Glutamatergic neuron (in vitro differentiated cells): ENCODE measurements at regions not wholly inside any gene's neighbourhood (a gene's known extent, or its start where the extent isn't known, plus 50 kb on each side); places are given as distances from the start of the nearest gene placed in this dataset.
A peak's percentile ranks its signal among the peaks of the same experiment; 100 is the strongest.

Experiments used
- DNase-seq: peaks from one replicate; pipeline ENCODE4 v3.0.0; 2022
- H3K27ac Mint-ChIP-seq: one replicate; pipeline ENCODE4 v1.8.0; 2020; ENCODE audit warnings: mild to moderate bottlenecking, mixed read lengths, inconsistent platforms; ENCODE audit not compliant: unreplicated experiment
- H3K27me3 Mint-ChIP-seq: one replicate; pipeline ENCODE4 v1.8.0; 2020; ENCODE audit warnings: mild to moderate bottlenecking, moderate library complexity, mixed read lengths, inconsistent platforms; ENCODE audit not compliant: unreplicated experiment
- H3K36me3 Mint-ChIP-seq: one replicate; pipeline ENCODE4 v1.8.0; 2020; ENCODE audit warnings: mild to moderate bottlenecking, mixed read lengths, inconsistent platforms; ENCODE audit not compliant: unreplicated experiment
- H3K4me1 Mint-ChIP-seq: one replicate; pipeline ENCODE4 v1.8.0; 2020; ENCODE audit warnings: mild to moderate bottlenecking, low read depth, mixed read lengths, inconsistent platforms; ENCODE audit not compliant: unreplicated experiment
- H3K4me3 Mint-ChIP-seq: one replicate; pipeline ENCODE4 v1.8.0; 2020; ENCODE audit warnings: mild to moderate bottlenecking, mixed read lengths, inconsistent platforms; ENCODE audit not compliant: unreplicated experiment
- H3K9me3 Mint-ChIP-seq: one replicate; pipeline ENCODE4 v1.8.0; 2020; ENCODE audit warnings: mild to moderate bottlenecking, moderate library complexity, mixed read lengths, inconsistent platforms; ENCODE audit not compliant: unreplicated experiment
- TF ChIP-seq, protein P1 (sequence below): fragments of 200-600 bp; sonication (generic); IDR thresholded peaks from one replicate; pipeline ENCODE4 v1.5.0; 2021; ENCODE audit not compliant: partially characterized antibody, unreplicated experiment

DNA sequence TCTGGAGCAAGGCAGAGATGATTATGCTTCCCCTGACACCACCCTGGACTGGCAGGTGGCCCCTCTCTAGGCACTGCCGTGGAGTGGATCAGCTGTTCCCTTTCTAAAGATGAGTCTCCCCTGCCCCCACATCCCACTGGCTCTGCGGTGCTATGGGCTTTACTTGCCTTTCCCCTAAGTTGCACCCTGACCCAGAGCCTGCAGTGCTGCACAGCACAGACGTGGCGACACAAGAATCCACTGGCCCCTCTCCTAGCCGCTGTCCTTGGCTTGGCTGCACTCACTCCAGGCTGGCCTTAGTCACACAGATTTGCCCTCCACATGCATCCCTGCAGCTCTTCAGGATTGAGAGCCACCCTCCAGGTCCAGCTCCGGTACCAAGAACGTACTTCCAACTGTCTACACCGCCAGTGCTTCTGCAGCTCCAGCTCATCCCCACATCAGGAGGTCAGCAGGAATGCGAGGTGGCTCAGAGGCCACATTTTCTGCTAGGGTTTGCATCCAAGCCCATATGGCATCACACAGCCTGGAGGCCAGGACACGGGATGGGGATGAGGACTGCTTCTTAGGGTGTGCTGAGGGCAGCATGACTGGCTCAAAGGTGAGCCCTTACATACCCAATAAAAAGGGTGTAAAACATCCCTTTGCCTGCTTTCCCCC lies 82.4 kb upstream of the RASGRF1 start:
- Mint-ChIP-seq H3K27ac (peak overlapping the region; percentile 33), H3K9me3 (peaks cover 2% of the 10 kb centered on the region), H3K36me3 (peaks cover 4% of the 10 kb centered on the region), H3K4me1 (peaks cover 13% of the 10 kb centered on the region), H3K27me3 (no peaks in the 10 kb centered on the region), H3K4me3 (no peak overlapping the region)
- no peak for DNase-seq
- TF ChIP-seq, protein P1, sequence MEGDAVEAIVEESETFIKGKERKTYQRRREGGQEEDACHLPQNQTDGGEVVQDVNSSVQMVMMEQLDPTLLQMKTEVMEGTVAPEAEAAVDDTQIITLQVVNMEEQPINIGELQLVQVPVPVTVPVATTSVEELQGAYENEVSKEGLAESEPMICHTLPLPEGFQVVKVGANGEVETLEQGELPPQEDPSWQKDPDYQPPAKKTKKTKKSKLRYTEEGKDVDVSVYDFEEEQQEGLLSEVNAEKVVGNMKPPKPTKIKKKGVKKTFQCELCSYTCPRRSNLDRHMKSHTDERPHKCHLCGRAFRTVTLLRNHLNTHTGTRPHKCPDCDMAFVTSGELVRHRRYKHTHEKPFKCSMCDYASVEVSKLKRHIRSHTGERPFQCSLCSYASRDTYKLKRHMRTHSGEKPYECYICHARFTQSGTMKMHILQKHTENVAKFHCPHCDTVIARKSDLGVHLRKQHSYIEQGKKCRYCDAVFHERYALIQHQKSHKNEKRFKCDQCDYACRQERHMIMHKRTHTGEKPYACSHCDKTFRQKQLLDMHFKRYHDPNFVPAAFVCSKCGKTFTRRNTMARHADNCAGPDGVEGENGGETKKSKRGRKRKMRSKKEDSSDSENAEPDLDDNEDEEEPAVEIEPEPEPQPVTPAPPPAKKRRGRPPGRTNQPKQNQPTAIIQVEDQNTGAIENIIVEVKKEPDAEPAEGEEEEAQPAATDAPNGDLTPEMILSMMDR = no peak

DNA sequence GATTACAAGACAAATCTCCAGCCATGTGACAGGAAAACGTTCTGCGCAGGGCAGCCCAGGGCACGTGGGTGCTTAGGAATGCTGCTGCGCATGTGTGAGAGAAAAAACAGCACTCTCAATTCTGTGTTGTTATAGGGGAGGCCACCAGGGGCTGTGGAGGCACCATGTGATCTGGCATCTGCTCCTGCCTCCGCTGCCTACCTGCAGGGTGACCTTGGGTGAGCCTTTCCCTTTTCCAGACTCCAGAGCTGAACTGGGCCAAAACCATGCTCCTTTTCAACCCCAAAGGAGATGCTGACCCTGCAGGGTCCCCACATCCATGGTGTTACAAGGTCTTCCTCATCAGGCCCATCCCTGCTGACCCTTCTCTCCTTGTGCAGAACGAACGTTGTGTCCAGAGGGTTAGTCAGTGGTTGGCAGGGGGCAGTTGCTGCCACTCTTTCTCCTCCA lies 81.5 kb upstream of the RASGRF1 start:
- H3K27me3 Mint-ChIP-seq = no peaks in the 10 kb centered on the region
- DNase-seq = no peak
- H3K27ac Mint-ChIP-seq = no peak overlapping the region
- TF ChIP-seq, protein P1 = peak; percentile 17
- peaks cover 4% of the 10 kb centered on the region for H3K36me3 Mint-ChIP-seq
- no peak overlapping the region for H3K4me3 Mint-ChIP-seq
- no peaks in the 10 kb centered on the region for H3K9me3 Mint-ChIP-seq
- H3K4me1 Mint-ChIP-seq = peaks cover 13% of the 10 kb centered on the region

DNA sequence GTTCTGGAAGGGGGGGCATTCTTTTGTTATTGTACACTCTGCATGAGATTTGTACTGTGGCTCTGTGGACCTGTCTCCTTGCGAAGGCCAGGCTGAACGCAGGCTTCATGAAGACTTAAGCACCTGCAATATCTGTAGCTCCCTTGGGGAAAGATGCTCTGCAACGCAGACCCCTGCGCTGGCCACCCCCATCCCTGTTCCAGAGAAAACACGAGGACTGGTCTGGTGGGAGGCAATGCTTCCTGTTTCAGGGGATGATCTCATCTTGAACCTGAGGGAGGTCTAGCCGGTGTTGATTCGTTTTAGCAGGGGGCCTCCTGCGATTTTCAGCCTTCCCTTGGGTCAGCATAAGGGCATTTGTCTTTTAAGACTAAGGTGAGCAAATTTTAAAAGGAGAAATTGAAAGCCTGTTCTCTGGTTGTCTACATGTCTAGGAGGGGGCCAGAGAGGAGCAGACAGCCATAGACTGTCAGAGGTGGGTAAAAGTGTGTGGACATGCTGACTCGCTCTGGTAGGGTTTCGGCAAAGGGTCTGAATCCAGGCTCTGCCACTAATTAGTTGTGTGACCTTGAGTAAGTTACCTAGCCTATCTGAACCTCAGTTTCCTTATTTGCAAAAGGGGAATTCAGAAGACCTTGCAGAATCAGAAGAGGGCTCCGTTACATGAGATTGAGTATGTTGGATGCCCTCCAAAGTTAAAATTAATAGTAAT lies 80.9 kb upstream of the RASGRF1 start:
- no peak overlapping the region for H3K4me3 Mint-ChIP-seq

DNA sequence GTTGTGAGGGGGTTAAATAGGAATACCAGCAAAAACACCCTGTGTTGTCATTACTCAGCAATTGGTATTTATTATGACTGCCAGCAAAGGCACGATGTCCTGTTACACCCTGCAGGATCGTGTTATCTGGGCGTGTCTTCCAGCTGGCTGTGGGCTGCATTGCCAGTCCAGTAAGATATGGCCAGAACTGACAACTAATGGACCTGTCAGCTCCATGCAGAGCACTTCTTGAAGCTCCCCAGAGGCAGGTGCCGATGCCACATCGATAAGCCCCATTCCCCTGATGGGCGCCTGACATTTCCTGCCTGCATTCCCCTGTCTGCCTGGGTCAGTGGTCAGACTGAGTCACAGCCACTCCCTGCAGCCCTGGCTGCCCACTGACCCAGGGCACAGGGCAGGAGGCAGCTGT lies 79.7 kb upstream of the RASGRF1 start:
- H3K36me3 Mint-ChIP-seq = peaks cover 5% of the 10 kb centered on the region
- H3K4me3 Mint-ChIP-seq = no peak overlapping the region
- TF ChIP-seq, protein P1 = no peak
- no peaks in the 10 kb centered on the region for H3K27me3 Mint-ChIP-seq
- DNase-seq = no peak
- no peak overlapping the region for H3K27ac Mint-ChIP-seq
- H3K9me3 Mint-ChIP-seq = no peaks in the 10 kb centered on the region
- peaks cover 13% of the 10 kb centered on the region for H3K4me1 Mint-ChIP-seq

More for the DNA sequence above, 80.9 kb upstream of the RASGRF1 start:
- TF ChIP-seq, protein P1 = no peak
- Mint-ChIP-seq H3K27ac (peak overlapping the region; percentile 36), H3K27me3 (no peaks in the 10 kb centered on the region), H3K36me3 (no peaks in the 10 kb centered on the region), H3K9me3 (no peaks in the 10 kb centered on the region), H3K4me1 (peaks cover 13% of the 10 kb centered on the region)
- DNase-seq = no peak

DNA sequence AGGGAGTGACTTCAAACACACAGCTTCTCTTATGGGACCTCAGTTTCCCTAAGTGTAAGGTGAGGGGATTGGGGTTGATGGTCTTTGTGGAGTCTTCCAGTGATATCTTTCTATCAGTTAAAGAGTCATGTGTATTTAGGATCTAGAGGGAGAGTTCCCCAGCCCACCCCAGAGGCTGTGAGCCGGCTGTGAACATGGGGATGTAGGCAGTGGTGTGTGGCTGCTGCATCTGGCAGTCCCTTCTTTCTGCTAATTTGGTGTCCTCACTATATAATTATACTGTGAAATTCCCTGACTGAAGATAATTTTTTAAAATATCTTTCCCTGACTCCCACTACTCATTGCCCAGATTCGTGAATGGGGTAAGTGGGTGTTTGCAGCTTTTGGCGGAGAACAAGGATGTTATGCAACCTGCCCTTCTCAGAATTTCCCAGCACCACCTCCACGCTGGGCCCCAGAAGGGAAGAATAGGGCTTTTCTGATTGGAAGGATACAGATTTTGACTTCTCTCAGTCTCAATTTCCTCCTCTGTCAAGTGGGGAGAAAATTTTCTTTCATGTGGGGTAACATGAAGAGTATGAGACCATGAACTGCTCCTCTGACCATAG lies 79.0 kb upstream of the RASGRF1 start:
- Mint-ChIP-seq H3K36me3 (peaks cover 5% of the 10 kb centered on the region), H3K4me1 (peaks cover 13% of the 10 kb centered on the region), H3K27me3 (no peaks in the 10 kb centered on the region), H3K4me3 (no peak overlapping the region), H3K27ac (no peak overlapping the region), H3K9me3 (no peaks in the 10 kb centered on the region)
- no peak for DNase-seq
- TF ChIP-seq, protein P1 = no peak
